22Rv1 (cell line): ENCODE measurements at regions not wholly inside any gene's neighbourhood (a gene's known extent, or its start where the extent isn't known, plus 50 kb on each side); places are given as distances from the start of the nearest gene placed in this dataset.

ENCODE experiments used
- H3K27ac ChIP-seq: fragments of 450-650 bp; 2 replicates; pipeline ENCODE4 v1.5.1; 2017
- ZFX ChIP-seq: fragments of 450-650 bp; IDR thresholded peaks from 2 replicates; pipeline ENCODE4 v1.6.1; 2017; ENCODE audit warnings: antibody characterized with exemption, borderline replicate concordance
- TF ChIP-seq, protein P1 (sequence below): fragments of 450-650 bp; IDR thresholded peaks from 2 replicates; pipeline ENCODE4 v1.5.1; 2017; ENCODE audit warnings: mild to moderate bottlenecking

- H3K27ac ChIP-seq = no peak overlapping the region
- TF ChIP-seq, protein P1, sequence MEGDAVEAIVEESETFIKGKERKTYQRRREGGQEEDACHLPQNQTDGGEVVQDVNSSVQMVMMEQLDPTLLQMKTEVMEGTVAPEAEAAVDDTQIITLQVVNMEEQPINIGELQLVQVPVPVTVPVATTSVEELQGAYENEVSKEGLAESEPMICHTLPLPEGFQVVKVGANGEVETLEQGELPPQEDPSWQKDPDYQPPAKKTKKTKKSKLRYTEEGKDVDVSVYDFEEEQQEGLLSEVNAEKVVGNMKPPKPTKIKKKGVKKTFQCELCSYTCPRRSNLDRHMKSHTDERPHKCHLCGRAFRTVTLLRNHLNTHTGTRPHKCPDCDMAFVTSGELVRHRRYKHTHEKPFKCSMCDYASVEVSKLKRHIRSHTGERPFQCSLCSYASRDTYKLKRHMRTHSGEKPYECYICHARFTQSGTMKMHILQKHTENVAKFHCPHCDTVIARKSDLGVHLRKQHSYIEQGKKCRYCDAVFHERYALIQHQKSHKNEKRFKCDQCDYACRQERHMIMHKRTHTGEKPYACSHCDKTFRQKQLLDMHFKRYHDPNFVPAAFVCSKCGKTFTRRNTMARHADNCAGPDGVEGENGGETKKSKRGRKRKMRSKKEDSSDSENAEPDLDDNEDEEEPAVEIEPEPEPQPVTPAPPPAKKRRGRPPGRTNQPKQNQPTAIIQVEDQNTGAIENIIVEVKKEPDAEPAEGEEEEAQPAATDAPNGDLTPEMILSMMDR = no peak
- TF ChIP-seq ZFX = no peak
Observed at GRCh38 chr14:79967453-79967852, 243.9 kb downstream of the DIO2 start.

DNA sequence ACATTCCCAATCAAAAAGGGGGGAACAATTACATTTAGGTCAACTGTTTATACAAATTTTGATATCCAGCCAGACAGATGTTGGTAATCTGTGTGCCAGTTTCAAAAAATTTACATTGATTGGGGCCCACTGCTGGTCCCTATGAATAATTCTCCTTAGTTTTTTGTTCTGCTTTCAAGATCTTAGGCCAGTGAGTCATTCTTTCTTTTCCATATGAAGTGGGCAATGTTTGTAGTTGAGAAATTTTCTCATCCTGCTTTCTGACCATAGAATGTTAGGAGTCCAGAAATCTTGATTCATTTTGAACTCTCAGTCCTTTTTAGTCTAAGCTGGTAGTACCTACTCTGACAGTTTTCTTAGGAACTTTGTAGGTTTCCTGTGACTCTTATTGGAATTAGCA, 244.3 kb downstream of the DIO2 start:
- no peak overlapping the region for H3K27ac ChIP-seq
- TF ChIP-seq, protein P1 = no peak
- TF ChIP-seq ZFX = no peak

DNA sequence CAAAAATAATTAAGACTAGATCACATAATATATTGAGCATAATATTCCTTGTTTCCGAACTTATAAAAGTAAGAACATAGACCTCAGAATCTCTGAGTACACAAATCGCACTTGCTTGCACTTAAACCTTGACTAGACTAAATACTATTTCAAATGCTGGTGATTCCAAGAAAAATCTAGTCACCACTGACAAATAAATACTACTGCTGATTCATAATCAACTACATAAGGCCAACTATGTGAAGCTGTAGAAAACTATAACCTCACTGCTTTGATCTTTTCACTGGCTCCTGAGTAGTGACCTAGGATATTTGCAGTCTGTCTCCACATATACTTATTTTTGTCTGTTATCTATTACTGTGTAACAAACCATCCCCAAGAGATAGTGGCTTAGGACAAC, 245.4 kb downstream of the DIO2 start:
- H3K27ac ChIP-seq = no peak overlapping the region
- no peak for TF ChIP-seq ZFX
- TF ChIP-seq, protein P1 = no peak

DNA sequence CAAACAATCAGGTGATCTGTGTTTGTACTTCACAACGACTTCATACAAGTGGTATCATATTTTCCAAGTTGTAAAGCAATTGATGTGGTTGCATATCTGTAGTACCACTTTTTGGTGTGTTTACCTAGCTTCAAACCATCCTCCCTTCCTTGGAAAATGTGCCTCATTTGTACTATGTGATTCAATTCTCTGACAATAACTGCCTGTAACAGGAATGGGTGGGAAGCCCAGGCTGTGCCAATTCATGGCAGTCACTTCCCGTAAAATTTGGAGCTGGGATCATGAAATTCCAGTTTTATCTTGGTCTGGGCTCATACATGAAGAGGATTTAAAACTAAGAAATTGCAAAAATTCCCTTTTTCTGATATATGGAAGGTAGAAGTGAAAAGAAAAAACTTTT, 250.1 kb downstream of the DIO2 start:
- no peak for TF ChIP-seq ZFX
- TF ChIP-seq, protein P1 = no peak
- no peak overlapping the region for H3K27ac ChIP-seq

DNA sequence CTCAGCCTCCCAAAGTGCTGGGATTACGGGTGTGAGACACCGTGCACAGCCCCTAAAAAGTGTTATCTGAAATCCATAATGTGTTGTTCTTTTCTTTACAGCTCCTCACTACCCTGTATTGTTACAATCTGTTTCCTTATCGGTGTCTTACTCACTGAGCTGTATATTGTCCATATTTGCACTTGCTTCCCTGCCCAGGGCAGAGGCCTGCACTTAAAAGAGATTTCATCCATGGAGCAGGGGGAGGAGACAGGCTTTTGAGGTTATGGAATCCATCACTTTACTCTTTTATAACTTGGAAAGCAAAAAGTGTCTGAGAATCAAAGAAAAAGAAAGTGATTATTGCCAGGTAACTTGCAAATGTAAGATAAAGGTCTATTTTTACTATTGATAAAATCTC, 251.0 kb downstream of the DIO2 start:
- H3K27ac ChIP-seq = no peak overlapping the region
- TF ChIP-seq, protein P1 = no peak
- TF ChIP-seq ZFX = no peak

DNA sequence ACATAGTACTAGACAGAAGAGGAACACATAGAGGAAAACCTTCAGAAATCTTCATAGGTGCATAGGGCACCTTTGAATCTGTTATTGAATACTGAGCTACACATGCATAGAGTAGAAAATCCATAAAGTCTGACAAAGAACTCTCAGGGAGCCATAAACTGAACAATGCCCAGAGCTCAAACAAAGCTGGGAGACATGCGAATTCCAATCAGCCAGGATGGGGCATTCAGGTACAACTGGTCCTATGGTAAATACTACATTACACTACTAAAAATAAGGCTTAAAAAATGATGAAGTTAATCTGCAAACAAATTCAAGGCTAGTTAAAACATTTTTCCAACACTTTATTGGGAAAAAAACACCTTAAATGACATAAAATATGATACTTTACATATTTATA, 259.7 kb downstream of the DIO2 start:
- TF ChIP-seq, protein P1 = no peak
- no peak for TF ChIP-seq ZFX
- no peak overlapping the region for H3K27ac ChIP-seq

DNA sequence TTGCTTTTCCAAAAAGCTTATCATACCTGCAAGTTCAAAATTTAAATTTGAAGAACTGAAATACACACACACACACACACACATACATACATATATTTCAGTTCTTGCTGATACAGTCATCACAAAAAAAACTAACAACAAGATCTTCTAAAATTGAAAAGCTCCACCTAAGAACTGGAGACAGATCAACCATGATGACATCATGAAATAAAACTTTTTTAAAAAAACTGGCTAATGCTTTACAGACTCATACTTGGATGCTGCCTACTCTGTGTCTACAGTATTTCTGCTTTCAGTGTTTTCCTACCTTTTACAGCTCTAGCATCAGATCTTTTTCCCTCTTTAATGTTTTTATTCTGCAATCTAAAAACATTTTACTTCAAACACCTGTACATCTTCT, 261.4 kb downstream of the DIO2 start:
- TF ChIP-seq ZFX = no peak
- TF ChIP-seq, protein P1 = no peak
- no peak overlapping the region for H3K27ac ChIP-seq
